HCT116 (cell line): ENCODE measurements at regions not wholly inside any gene's neighbourhood (a gene's known extent, or its start where the extent isn't known, plus 50 kb on each side); places are given as distances from the start of the nearest gene placed in this dataset.

Experiments
- ATAC-seq: fragments of 200-7000 bp; cut with Tn5 transposase; 2 replicates; pipeline ENCODE4 v1.9.1; 2020; ENCODE audit warnings: mild to moderate bottlenecking, moderate library complexity
- BruUV-seq: library from RNA; stranded (reverse); fragments of 400-500 nt; replicated peaks from 2 replicates; lab custom pipeline; 2021; lab: Mats Ljungman, UMichigan
- CTCF ChIA-PET: fragments of 300-600 bp; sonication (Branson Sonifier 250); formaldehyde crosslinking; loops from one replicate; lab custom pipeline; 2021; ENCODE audit warnings: antibody characterized with exemption; lab: Charles Lee
- POLR2A ChIA-PET: fragments of 300-600, 350-600 bp; sonication (Branson Sonifier 250); formaldehyde crosslinking; loops from one replicate; lab custom pipeline; 2021; ENCODE audit warnings: antibody characterized with exemption; lab: Charles Lee
- RAD21 ChIA-PET, 2 experiments: fragments of 300-600 bp; sonication (Branson Sonifier 250); formaldehyde crosslinking; loops; one replicate each; lab custom pipeline; 2023; ENCODE audit warnings: low total read pairs in 2 of 2; ENCODE audit not compliant: uncharacterized antibody in 2 of 2, unreplicated experiment in 2 of 2, low non-redundant PET in 1 of 2; lab: Charles Lee
- DNase-seq: peaks from one replicate; pipeline ENCODE4 v3.0.0-alpha.2; 2010; ENCODE audit warnings: low read depth, low spot score
- H2AFZ ChIP-seq: fragments of 200-600 bp; shearing (Covaris generic), sonication (generic); 2 replicates; pipeline ENCODE4 v1.6.1; 2017; ENCODE audit warnings: low read depth, mixed run types, mixed read lengths, antibody characterized with exemption, low read length; ENCODE audit not compliant: poor library complexity, severe bottlenecking
- H3K27ac ChIP-seq: 2 replicates; pipeline ENCODE4 v1.5.1; 2012; ENCODE audit warnings: low read depth, low read length
- H3K27me3 ChIP-seq: fragments of 200-600 bp; sonication (generic); 2 replicates; pipeline ENCODE4 v1.6.1; 2016; ENCODE audit warnings: mixed run types, low read length, mixed read lengths; ENCODE audit not compliant: insufficient read depth
- H3K36me3 ChIP-seq, 2 experiments: fragments of 200-500 bp in 1 of 2; fragments of 200-600 bp in 1 of 2; sonication (Bioruptor generic) in 1 of 2; sonication (generic) in 1 of 2; 2 replicates each; pipeline versions ENCODE4 v1.5.1 to v1.6.1; 2014 to 2016; ENCODE audit warnings: low read length in 2 of 2, inconsistent platforms in 1 of 2, mixed read lengths in 1 of 2, mixed run types in 1 of 2; ENCODE audit not compliant: insufficient read depth in 2 of 2, control insufficient read depth in 1 of 2
- H3K4me1 ChIP-seq, 2 experiments: fragments of 200-600 bp in 1 of 2; sonication (generic) in 1 of 2; 2 replicates each; pipeline versions ENCODE4 v1.5.1 to v1.6.1; 2012 to 2017; ENCODE audit warnings: low read length in 2 of 2, inconsistent platforms in 1 of 2, mild to moderate bottlenecking in 1 of 2, mixed read lengths in 1 of 2, mixed run types in 1 of 2, moderate library complexity in 1 of 2; ENCODE audit not compliant: insufficient read depth in 2 of 2, control insufficient read depth in 1 of 2
- H3K4me2 ChIP-seq: fragments of 200-600 bp; sonication (generic); 2 replicates; pipeline ENCODE4 v1.6.1; 2017; ENCODE audit warnings: mixed run types, low read length, mixed read lengths
- H3K4me3 ChIP-seq, 2 experiments: fragments of 200-600 bp in 1 of 2; sonication (generic) in 1 of 2; replicated peaks in 1 of 2; 2 replicates each; pipeline ENCODE4 v1.5.1; 2011 to 2016; ENCODE audit warnings: low read length in 2 of 2, control low read depth in 1 of 2, low read depth in 1 of 2, mild to moderate bottlenecking in 1 of 2, mixed read lengths in 1 of 2, mixed run types in 1 of 2
- H3K79me2 ChIP-seq: fragments of 200-600 bp; sonication (generic); 2 replicates; pipeline ENCODE4 v1.6.1; 2017; ENCODE audit warnings: mild to moderate bottlenecking, mixed run types, low read length, moderate library complexity, mixed read lengths; ENCODE audit not compliant: insufficient read depth
- H3K9ac ChIP-seq: fragments of 200-600 bp; sonication (generic); 2 replicates; pipeline ENCODE4 v1.6.1; 2016; ENCODE audit warnings: low read length, mixed read lengths
- H3K9me2 ChIP-seq: fragments of 200-600 bp; sonication (generic), shearing (Covaris generic); 2 replicates; pipeline ENCODE4 v1.6.1; 2017; ENCODE audit warnings: mixed run types, mild to moderate bottlenecking, moderate library complexity; ENCODE audit not compliant: insufficient read depth
- H3K9me3 ChIP-seq, 2 experiments: fragments of 200-500 bp in 1 of 2; fragments of 200-600 bp in 1 of 2; sonication (Bioruptor generic) in 1 of 2; sonication (generic) in 1 of 2; 2 replicates each; pipeline ENCODE4 v1.6.1; 2014 to 2017; ENCODE audit warnings: low read length in 2 of 2, mixed read lengths in 2 of 2, inconsistent platforms in 1 of 2, low read depth in 1 of 2, mild to moderate bottlenecking in 1 of 2, mixed run types in 1 of 2, moderate library complexity in 1 of 2; ENCODE audit not compliant: control insufficient read depth in 1 of 2, insufficient read depth in 1 of 2
- H4K20me1 ChIP-seq: fragments of 200-600 bp; sonication (generic), shearing (Covaris generic); 2 replicates; pipeline ENCODE4 v1.6.1; 2017; ENCODE audit warnings: mixed run types, mild to moderate bottlenecking, moderate library complexity; ENCODE audit not compliant: insufficient read depth
- CTCF ChIP-seq, 3 experiments: fragments of 200-600 bp in 1 of 3; sonication (generic) in 1 of 3; IDR thresholded peaks in 2 of 3; conservative IDR thresholded peaks in 1 of 3; 2 replicates each; pipeline ENCODE4 v1.5.1; 2012 to 2017; ENCODE audit warnings: low read depth in 2 of 3, low read length in 2 of 3, antibody characterized with exemption in 1 of 3, borderline replicate concordance in 1 of 3, control low read depth in 1 of 3, mild to moderate bottlenecking in 1 of 3, mixed read lengths in 1 of 3, mixed run types in 1 of 3, moderate library complexity in 1 of 3; ENCODE audit not compliant: insufficient read depth in 1 of 3
- EGR1 ChIP-seq: IDR thresholded peaks from 2 replicates; pipeline ENCODE4 v1.6.1; 2012; ENCODE audit warnings: low read depth
- ELF1 ChIP-seq: IDR thresholded peaks from 2 replicates; pipeline ENCODE4 v1.6.1; 2012; ENCODE audit warnings: low read depth, borderline replicate concordance
- EZH2 ChIP-seq: fragments of 200-600 bp; sonication (generic); IDR thresholded peaks from 2 replicates; pipeline ENCODE4 v1.6.1; 2017; ENCODE audit warnings: antibody characterized with exemption, mixed run types
- EZH2phosphoT487 ChIP-seq: fragments of 200-600 bp; IDR thresholded peaks from 2 replicates; pipeline ENCODE4 v1.6.1; 2018; ENCODE audit warnings: antibody characterized with exemption, borderline replicate concordance
- JUND ChIP-seq: IDR thresholded peaks from 2 replicates; pipeline ENCODE4 v1.6.1; 2012
- MAX ChIP-seq: IDR thresholded peaks from 2 replicates; pipeline ENCODE4 v1.6.1; 2012
- POLR2A ChIP-seq: IDR thresholded peaks from 2 replicates; pipeline ENCODE4 v1.7.0; 2011; ENCODE audit warnings: borderline replicate concordance; ENCODE audit not compliant: insufficient read depth, insufficient read length; ENCODE audit errors: extremely low read depth
- POLR2AphosphoS5 ChIP-seq: IDR thresholded peaks from 2 replicates; pipeline ENCODE4 v1.6.1; 2011; ENCODE audit warnings: mild to moderate bottlenecking, low read depth, low read length, moderate library complexity
- REST ChIP-seq: IDR thresholded peaks from 2 replicates; pipeline ENCODE4 v1.6.1; 2012; ENCODE audit warnings: low read depth
- SIN3A ChIP-seq: IDR thresholded peaks from 2 replicates; pipeline ENCODE4 v1.6.1; 2012; ENCODE audit warnings: low read depth
- SP1 ChIP-seq: IDR thresholded peaks from 2 replicates; pipeline ENCODE4 v1.6.1; 2012; ENCODE audit warnings: low read depth
- TCF7L2 ChIP-seq: IDR thresholded peaks from 2 replicates; pipeline ENCODE4 v1.7.0; 2011; ENCODE audit warnings: borderline replicate concordance, inconsistent platforms; ENCODE audit not compliant: insufficient read depth, insufficient read length; ENCODE audit errors: extremely low read depth
- YY1 ChIP-seq: IDR thresholded peaks from 2 replicates; pipeline ENCODE4 v1.6.1; 2011; ENCODE audit warnings: low read length, low read depth, moderate library complexity, mild to moderate bottlenecking; ENCODE audit not compliant: insufficient replicate concordance; ENCODE audit errors: extremely low read depth
- ZBTB33 ChIP-seq: IDR thresholded peaks from 2 replicates; pipeline ENCODE4 v1.6.1; 2011; ENCODE audit warnings: mild to moderate bottlenecking, low read length, moderate library complexity; ENCODE audit not compliant: insufficient replicate concordance; ENCODE audit errors: extremely low read depth
- intact Hi-C: fragments of 100-400 bp; cut with micrococcal nuclease; formaldehyde crosslinking; loops from 2 replicates; pipeline ENCODE4 v1.10.0; 2022
- TF ChIP-seq, protein P1 (sequence below): IDR thresholded peaks from 2 replicates; pipeline ENCODE4 v1.6.1; 2012

DNA sequence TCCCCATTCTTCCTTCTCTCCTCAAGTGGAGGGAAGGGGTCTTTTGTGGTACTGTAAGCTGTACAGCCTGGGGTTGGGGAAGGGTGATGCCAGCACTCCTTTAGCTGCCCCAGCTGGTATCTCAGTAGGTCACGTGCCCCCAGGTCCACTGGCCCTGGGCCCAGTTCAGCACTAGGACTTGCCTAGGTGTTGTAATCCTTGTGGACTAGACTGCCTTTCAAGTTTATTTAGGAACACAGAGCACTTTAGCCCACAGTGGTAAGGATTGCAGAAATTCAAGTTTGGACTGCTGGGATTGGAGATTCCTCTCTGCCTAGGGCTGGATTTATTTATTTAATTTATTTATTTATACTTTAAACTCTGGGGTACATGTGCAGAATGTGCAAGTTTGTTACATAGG lies 569.6 kb downstream of the AACS start:
- ChIA-PET RAD21 (no interaction called here), POLR2A (no interaction called here), CTCF (no interaction called here)
- Histone ChIP-seq H3K9me2 (no peaks in the 10 kb centered on the region), H3K36me3 (no peaks in the 10 kb centered on the region), H2AFZ (no peak overlapping the region), H3K9me3 (no peaks in the 10 kb centered on the region; a peak in 1 of 4 replicates), H3K79me2 (no peaks in the 10 kb centered on the region), H3K4me1 (no peaks in the 10 kb centered on the region), H4K20me1 (no peaks in the 10 kb centered on the region), H3K4me2 (no peak overlapping the region), H3K27ac (no peak overlapping the region), H3K9ac (no peak overlapping the region), H3K4me3 (no peak overlapping the region), H3K27me3 (no peaks in the 10 kb centered on the region)
- DNase-seq, result no peak
- no TSS peak for BruUV-seq
- TF ChIP-seq EZH2 (no peak), MAX (no peak), EGR1 (no peak), TCF7L2 (no peak), YY1 (no peak), POLR2A (no peak), POLR2AphosphoS5 (no peak), REST (no peak), SP1 (no peak), CTCF (IDR thresholded peaks at IDR 0.05 in 2 of 3, conservative IDR thresholded peaks at IDR 0.05 in 1 of 3; ENCODE audit: borderline replicate concordance in 1 of 3, insufficient read depth in 1 of 3, low read depth in 2 of 3, low read length in 2 of 3) (no peak), SIN3A (no peak), JUND (no peak), EZH2phosphoT487 (no peak), ZBTB33 (no peak), ELF1 (no peak)
- TF ChIP-seq, protein P1, sequence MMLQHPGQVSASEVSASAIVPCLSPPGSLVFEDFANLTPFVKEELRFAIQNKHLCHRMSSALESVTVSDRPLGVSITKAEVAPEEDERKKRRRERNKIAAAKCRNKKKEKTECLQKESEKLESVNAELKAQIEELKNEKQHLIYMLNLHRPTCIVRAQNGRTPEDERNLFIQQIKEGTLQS, result no peak
- intact Hi-C loops, result no loop called here
- no peak for ATAC-seq
